ENCODE measurements at regions not wholly inside any gene's neighbourhood (a gene's known extent, or its start where the extent isn't known, plus 50 kb on each side); places are given as distances from the start of the nearest gene placed in this dataset.
"Not testable (repeated sequence)": the region's sequence is repeated elsewhere in the genome, so short reads cannot be mapped to it uniquely, and the experiment has no call there.

- DNase-seq, result no peak
Observed at GRCh38 chr5:75002271-75002670, 50.1 kb downstream of the GCNT4 start.

DNA sequence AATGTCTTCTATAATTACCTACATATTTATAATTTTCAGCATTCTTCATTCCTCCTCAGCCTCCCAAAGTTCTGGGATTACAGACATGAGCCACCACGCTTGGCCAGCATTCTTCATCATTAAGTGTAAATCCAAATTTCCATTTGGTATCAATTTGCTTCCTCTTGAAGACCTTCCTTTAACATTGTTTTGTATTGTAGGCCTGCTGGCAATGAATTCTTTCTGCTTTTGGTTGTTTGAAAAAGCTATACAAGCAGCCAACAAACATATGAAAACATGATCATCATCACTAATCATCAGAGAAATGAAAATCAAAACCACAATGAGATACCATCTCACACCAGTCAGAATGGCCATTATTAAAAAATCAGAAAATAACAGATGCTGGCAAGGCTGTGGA, 56.4 kb downstream of the GCNT4 start:
- no peak for DNase-seq

DNA sequence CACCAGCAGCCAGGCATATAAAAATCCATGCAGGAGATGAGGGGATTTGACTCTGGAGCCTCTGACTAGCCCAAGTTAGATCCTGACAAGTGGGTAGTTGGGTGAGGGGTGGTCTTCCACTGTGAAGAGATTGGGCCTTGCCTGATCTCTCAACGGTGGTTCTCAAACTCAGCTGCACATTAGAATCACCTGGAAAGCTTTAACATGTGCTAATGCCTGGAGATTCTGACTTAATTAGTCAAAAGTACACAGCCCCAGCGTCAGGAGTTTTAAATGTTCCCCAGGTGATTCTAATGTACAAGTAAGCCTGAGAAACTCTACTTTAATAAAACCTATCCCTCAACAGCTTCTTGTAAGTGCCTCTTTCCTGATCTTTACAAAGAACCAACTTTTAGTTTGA, 57.5 kb downstream of the GCNT4 start:
- no peak for DNase-seq

DNA sequence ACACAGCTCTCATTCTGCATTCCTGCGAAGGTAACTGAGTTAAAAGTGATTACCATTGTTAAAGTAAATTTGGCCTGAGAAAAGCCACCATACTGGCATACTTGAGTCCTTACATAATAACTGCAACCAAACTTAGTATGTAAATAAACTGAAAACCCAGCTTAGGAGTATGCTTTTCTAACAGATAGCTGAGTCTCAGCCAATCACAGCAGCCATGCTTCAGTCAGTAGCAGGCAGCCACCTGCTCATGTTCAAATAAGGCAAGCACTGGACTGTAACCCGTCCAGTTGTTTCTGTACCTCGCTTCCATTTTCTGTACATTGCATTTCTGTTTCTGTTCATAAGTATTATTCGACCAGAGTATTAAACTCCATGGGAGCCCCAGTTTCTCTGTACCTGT, 58.6 kb downstream of the GCNT4 start:
- DNase-seq, result no peak

GRCh38 chr5:74992791-74993190, 59.6 kb downstream of the GCNT4 start:
- no peak for DNase-seq

- DNase-seq, result no peak
Observed at GRCh38 chr5:74991522-74991921, 60.8 kb downstream of the GCNT4 start.

DNA sequence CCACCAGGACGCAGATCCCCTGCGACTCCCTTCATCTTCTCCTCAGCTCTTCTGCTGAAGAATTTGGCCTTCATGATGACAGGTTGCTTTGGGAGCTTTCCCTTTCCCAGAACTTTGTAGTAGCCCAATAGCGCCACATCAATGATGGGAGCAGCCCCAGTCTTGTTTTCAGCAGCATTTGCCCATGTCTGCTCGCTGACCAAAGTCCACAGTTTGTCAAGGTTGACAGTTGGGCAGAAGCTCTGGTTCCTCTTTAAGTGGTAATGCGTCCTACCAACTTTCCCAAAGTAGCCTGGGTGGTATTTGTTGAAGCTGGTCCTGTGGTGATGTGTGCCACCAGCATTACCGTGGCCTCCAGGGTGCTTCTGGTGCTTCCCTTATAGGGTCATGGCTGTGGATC, 62.2 kb downstream of the GCNT4 start:
- no peak for DNase-seq

DNA sequence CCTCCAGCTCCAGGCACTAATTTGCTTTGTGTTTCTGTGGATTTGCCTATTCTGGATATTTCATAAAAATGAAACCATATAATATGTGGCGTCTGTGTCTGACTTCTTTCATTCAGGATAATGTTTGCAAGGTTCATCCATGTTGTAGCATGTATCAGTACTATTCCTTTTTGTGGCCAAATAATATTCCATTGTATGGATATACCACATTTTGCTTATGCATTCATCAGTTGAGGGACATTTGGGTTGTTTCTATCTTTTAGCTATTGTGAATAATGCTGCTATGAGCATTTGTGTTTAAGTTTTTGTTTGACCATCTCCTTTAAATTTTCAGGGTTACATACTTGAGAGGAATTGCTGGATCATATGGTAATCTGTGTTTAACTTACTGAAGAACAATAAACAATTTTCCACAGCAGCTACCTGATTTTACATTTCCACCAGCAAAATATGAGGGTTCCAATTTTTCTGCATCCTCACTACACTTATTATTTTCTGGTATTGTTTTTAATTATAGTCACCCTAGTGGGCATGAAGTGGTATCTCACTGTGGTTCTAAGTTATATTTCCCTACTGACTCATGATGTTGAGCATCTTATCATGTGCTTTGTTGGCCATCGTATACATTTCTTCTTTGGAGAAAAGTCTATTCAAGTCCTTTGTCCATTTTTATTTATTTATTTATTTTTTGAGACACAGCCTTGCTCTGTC, 63.9 kb downstream of the GCNT4 start:
- no peak for DNase-seq

GRCh38 chr5:74978345-74978744, 74.0 kb downstream of the GCNT4 start:
- peak; percentile 38 for DNase-seq

DNA sequence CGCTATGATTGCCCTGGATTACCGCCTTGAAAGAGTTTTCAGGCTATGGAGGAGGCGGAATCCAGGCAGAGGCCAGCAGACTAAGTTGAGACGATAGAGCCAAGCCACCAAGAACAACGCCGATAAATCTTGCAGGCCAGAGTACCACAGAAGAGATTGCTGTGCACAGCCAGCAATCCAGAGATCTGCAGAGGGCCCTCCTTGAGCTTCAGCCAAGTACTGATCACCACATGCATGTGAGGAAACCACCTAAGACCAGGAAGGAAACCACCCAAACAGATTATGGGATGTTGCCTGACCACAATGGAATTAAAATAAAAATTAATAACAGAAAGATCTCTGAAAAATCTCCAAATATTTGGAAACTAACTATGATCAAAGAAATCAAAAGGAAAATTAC, 74.9 kb downstream of the GCNT4 start:
- peak; percentile 64 for DNase-seq

GRCh38 chr5:74976651-74977050, 75.7 kb downstream of the GCNT4 start:
- DNase-seq, result peak; percentile 69

GRCh38 chr5:74975582-74975981, 76.8 kb downstream of the GCNT4 start:
- DNase-seq, result no peak

DNA sequence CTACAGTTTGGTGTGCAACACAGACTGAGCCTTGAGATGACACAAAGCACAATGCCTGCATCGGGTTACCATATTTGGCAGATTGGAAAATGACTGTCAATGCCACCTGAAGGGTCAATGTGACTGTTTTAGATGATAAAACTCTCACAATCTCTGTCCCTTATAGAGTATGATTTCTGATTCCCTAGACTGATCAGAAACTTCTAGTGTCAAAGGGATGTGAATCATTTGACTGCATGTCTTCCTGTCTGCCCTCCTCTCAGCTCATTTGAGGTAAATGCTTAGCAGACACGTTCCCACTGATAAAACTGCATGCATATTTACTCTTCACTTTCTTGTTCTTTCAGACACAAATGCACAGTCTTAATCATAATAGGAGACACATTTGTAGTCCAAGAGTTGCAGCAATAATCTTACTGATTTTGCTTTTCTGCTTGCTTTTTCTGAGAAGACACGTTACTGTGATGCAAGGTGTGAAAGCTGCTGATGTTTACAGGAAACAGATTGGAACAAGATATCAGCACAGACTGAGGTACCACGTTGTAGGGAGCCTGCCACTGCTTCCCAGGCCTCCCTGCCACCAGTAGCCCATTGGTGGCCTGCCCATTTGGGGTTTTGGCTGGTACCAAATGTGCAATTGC, 77.8 kb downstream of the GCNT4 start:
- DNase-seq, result no peak

DNA sequence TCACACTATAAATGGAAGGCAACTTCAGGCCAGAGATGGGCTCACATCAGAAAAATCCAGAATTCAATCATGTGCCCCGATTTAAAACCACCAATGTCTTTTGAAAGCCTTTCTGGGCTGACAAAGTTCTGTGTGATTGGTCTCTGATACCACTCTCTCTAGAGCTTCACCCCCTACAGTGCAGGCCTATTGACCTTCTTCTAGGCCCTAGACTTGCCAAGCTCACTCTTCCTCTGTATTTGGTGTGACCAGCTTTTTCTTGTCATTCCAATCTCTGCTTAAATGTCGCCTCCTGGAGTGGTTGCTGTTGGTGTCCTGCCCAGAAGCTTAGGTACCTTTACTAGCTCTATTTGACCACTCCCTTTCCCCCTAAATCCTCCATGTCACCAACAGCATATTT, 78.7 kb downstream of the GCNT4 start:
- DNase-seq, result no peak

DNA sequence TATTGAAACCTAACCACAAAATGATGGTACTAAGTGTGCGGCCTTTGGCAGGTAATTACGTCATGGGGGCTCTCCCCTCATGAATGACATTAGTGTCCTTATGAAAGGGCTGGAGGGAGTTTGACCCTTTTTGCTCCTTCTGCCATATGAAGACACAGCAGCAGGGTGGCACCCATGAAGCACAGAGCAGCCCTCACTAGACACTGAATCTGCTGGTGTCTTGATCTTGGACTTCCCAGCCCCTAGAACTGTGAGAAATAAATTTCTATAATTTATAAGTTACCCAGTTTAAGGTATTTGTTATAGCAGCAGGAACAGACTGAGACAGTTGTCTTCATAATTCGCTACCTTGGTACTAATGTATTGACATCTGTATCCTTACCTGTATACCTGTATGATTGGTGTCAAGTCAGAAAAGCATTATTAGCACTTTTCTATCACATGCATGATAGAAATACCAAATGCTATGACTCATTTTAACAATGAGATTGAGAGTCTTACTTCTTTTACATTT, 80.4 kb downstream of the GCNT4 start:
- DNase-seq, result no peak

DNA sequence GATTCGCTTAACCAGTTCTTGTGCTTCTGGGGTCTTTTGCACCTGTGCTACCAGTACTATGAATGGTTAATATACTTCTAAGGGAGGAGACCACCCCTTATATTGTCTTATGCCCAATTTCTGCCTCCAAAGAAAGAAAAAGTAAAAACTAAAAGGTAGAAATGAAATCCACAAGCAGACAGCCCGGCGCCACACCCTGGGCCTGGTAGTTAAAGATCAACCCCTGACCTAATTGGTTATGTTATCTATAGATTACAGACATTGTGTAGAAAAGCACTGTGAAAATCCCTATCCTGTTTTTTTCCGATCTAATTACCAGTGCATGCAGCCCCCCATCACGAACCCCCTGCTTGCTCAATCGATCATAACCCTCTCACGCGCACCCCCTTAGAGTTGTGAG, 81.5 kb downstream of the GCNT4 start:
- DNase-seq, result not testable (repeated sequence)

DNA sequence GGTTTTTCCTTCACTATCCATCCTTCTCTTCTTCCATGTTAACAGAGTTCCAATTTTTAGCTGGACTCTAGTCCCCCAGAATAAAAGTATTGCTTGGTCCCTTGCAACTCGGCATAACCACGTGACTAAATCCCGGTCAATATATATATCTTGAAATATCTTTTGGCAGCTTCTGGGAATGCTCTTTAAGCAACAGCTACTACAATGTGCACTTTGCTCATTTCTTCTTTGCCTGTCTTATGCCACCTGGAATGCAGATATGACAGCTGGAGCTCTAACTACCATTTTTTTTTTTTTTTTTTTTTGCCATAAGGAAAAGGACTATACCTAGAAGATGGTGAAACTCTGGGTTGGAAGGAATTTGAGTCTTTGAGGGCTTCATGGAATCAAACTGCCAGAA, 82.6 kb downstream of the GCNT4 start:
- DNase-seq, result no peak

- no peak for DNase-seq
Observed at GRCh38 chr5:74966141-74967026, 86.0 kb downstream of the GCNT4 start.

- DNase-seq, result no peak
Observed at GRCh38 chr5:74963407-74963806, 89.0 kb downstream of the GCNT4 start.

DNA sequence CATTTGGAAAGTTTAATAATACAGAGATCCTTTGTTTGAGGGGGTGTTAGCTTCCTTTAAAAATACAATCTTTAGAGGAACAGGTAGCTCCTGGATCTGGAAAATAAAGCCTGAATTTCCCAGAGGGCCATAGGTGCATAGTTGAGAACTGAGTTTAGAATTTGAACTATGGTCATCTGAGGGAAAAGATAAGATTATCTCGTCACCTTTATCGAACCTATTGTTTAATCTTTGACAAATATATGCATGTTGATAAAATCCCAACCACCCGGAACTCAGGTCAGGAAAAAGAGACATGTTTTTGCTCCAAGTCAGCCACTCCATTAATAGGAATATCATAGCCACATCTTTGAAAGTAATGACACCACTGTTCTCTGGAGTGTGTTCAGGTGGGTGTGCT, 91.7 kb upstream of the FAM169A start:
- DNase-seq, result no peak

- no peak for DNase-seq
Observed at GRCh38 chr5:74957029-74957784, 91.0 kb upstream of the FAM169A start.

- DNase-seq, result no peak
Observed at GRCh38 chr5:74956278-74956677, 90.1 kb upstream of the FAM169A start.

DNA sequence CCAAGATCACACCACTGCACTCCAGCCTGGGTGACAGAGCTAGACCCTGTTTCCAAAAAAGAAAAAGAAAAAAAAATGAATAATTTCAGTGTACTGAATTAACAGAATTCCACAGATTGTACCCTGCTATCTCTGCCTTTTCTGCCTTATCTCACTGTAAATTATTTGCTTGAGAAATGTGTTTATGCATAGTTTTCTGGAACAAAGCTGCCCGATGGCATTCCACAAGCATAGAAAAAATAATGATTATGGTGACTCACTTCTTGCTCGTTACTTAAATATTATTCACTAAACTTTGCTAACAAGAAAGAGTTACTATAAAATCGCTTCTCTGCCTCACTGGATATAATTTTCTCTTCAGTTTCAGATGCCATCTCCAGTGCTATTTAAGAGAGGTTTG, 88.7 kb upstream of the FAM169A start:
- DNase-seq, result no peak
